PC-9 (cell line): ENCODE measurements at regions not wholly inside any gene's neighbourhood (a gene's known extent, or its start where the extent isn't known, plus 50 kb on each side); places are given as distances from the start of the nearest gene placed in this dataset.

Experiments used
- BruUV-seq: library from RNA; stranded (reverse); fragments of 400-500 nt; replicated peaks from 2 replicates; lab custom pipeline; 2021; lab: Mats Ljungman, UMichigan
- CTCF ChIA-PET: fragments of 300-600 bp; sonication (Branson Sonifier 250); formaldehyde crosslinking; loops from one replicate; lab custom pipeline; 2022; ENCODE audit warnings: antibody characterized with exemption; lab: Charles Lee
- POLR2A ChIA-PET: fragments of 300-600 bp; sonication (Branson Sonifier 250); formaldehyde crosslinking; loops from one replicate; lab custom pipeline; 2022; ENCODE audit warnings: antibody characterized with exemption; ENCODE audit not compliant: unreplicated experiment; lab: Charles Lee
- DNase-seq, 2 experiments: peaks; one replicate each; pipeline versions ENCODE4 v3.0.0 to v3.0.0-alpha.2; 2015 to 2022; ENCODE audit warnings: mixed read lengths in 1 of 2
- H2AFZ ChIP-seq: fragments of 200-600 bp; sonication (generic); 2 replicates; pipeline ENCODE4 v1.8.1; 2017; ENCODE audit warnings: antibody characterized with exemption
- H3F3A ChIP-seq: fragments of 200-600 bp; sonication (generic); 2 replicates; pipeline ENCODE4 v1.8.1; 2017; ENCODE audit warnings: antibody characterized with exemption, mild to moderate bottlenecking, low read depth; ENCODE audit not compliant: insufficient read depth
- H3K27ac ChIP-seq: fragments of 200-600 bp; sonication (generic); 2 replicates; pipeline ENCODE4 v1.6.1; 2016; ENCODE audit warnings: mixed run types
- H3K27me3 ChIP-seq: fragments of 200-600 bp; sonication (generic); 2 replicates; pipeline ENCODE4 v1.6.1; 2016; ENCODE audit warnings: low read depth, mixed run types; ENCODE audit not compliant: insufficient read depth
- H3K36me3 ChIP-seq: fragments of 200-600 bp; sonication (generic); 2 replicates; pipeline ENCODE4 v1.6.1; 2016; ENCODE audit warnings: low read depth, mixed run types
- H3K4me1 ChIP-seq: fragments of 200-600 bp; sonication (generic); replicated peaks from 2 replicates; pipeline ENCODE4 v1.6.1; 2016; ENCODE audit warnings: mixed run types; ENCODE audit not compliant: insufficient read depth
- H3K4me2 ChIP-seq: fragments of 200-600 bp; sonication (generic); 2 replicates; pipeline ENCODE4 v1.6.1; 2017; ENCODE audit warnings: mixed run types
- H3K4me3 ChIP-seq: fragments of 200-600 bp; sonication (generic); 2 replicates; pipeline ENCODE4 v1.6.1; 2016; ENCODE audit warnings: mixed run types
- H3K79me2 ChIP-seq: fragments of 200-600 bp; sonication (generic); 2 replicates; pipeline ENCODE4 v1.6.1; 2017; ENCODE audit warnings: low read depth, mixed run types
- H3K9me2 ChIP-seq: fragments of 200-600 bp; sonication (generic); 2 replicates; pipeline ENCODE4 v1.8.1; 2017; ENCODE audit warnings: mild to moderate bottlenecking; ENCODE audit not compliant: insufficient read depth
- H3K9me3 ChIP-seq: fragments of 200-600 bp; sonication (generic); 2 replicates; pipeline ENCODE4 v1.8.1; 2016; ENCODE audit warnings: low read depth; ENCODE audit not compliant: insufficient read depth
- H4K20me1 ChIP-seq: fragments of 200-600 bp; sonication (generic); 2 replicates; pipeline ENCODE4 v1.8.1; 2017; ENCODE audit not compliant: insufficient read depth
- EZH2 ChIP-seq: fragments of 200-600 bp; sonication (generic); IDR thresholded peaks from 2 replicates; pipeline ENCODE4 v1.8.0; 2017; ENCODE audit warnings: antibody characterized with exemption, low read depth
- intact Hi-C: fragments of 100-400 bp; cut with micrococcal nuclease; formaldehyde crosslinking; loops from one replicate; pipeline ENCODE4 v1.10.0; 2022; ENCODE audit not compliant: unreplicated experiment
- TF ChIP-seq, protein P1 (sequence below): fragments of 200-600 bp; sonication (generic); conservative IDR thresholded peaks from 2 replicates; pipeline ENCODE4 v1.6.1; 2017; ENCODE audit warnings: mixed run types, antibody characterized with exemption, mild to moderate bottlenecking, moderate library complexity

GRCh38 chr6:47105469-47106178, 63.5 kb upstream of the ADGRF1 start:
- Histone ChIP-seq H3K27ac (peak overlapping the region; percentile 96), H3F3A (peaks cover 69% of the 10 kb centered on the region), H3K4me1 (peaks cover 86% of the 10 kb centered on the region), H3K9me2 (no peaks in the 10 kb centered on the region), H2AFZ (no peak overlapping the region), H4K20me1 (no peaks in the 10 kb centered on the region), H3K36me3 (no peaks in the 10 kb centered on the region), H3K4me2 (peak overlapping the region; percentile 69), H3K27me3 (no peaks in the 10 kb centered on the region), H3K9me3 (no peaks in the 10 kb centered on the region), H3K79me2 (peaks cover 8% of the 10 kb centered on the region; the same call in 1 of the 2 replicates), H3K4me3 (no peak overlapping the region; the same call in 1 of the 2 replicates)
- BruUV-seq, result no TSS peak
- no peak for DNase-seq
- ChIA-PET POLR2A (interaction anchor here (0.5 to 0.9 kb wide), 5 partner anchors 63 to 1799 kb away, joined by 3 to 10 read pairs (median 4); no protein-coding TSS in a partner anchor), CTCF (no interaction called here)
- intact Hi-C loops, result loop anchor here (1.0 to 2.0 kb wide), 2 partner anchors 59 to 63 kb away; no protein-coding TSS in a partner anchor
- TF ChIP-seq, protein P1, sequence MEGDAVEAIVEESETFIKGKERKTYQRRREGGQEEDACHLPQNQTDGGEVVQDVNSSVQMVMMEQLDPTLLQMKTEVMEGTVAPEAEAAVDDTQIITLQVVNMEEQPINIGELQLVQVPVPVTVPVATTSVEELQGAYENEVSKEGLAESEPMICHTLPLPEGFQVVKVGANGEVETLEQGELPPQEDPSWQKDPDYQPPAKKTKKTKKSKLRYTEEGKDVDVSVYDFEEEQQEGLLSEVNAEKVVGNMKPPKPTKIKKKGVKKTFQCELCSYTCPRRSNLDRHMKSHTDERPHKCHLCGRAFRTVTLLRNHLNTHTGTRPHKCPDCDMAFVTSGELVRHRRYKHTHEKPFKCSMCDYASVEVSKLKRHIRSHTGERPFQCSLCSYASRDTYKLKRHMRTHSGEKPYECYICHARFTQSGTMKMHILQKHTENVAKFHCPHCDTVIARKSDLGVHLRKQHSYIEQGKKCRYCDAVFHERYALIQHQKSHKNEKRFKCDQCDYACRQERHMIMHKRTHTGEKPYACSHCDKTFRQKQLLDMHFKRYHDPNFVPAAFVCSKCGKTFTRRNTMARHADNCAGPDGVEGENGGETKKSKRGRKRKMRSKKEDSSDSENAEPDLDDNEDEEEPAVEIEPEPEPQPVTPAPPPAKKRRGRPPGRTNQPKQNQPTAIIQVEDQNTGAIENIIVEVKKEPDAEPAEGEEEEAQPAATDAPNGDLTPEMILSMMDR, result no peak
- no peak for TF ChIP-seq EZH2

GRCh38 chr6:47103931-47104330, 61.8 kb upstream of the ADGRF1 start:
- Histone ChIP-seq H3K4me1 (peaks cover 69% of the 10 kb centered on the region), H3K9me2 (no peaks in the 10 kb centered on the region), H4K20me1 (no peaks in the 10 kb centered on the region), H3F3A (peaks cover 58% of the 10 kb centered on the region), H3K9me3 (no peaks in the 10 kb centered on the region), H2AFZ (no peak overlapping the region), H3K4me2 (peak overlapping the region; percentile 69), H3K79me2 (peaks cover 8% of the 10 kb centered on the region; the same call in 1 of the 2 replicates), H3K27ac (peak overlapping the region; percentile 96), H3K36me3 (no peaks in the 10 kb centered on the region), H3K4me3 (peak overlapping the region; percentile 22; the same call in 1 of the 2 replicates), H3K27me3 (no peaks in the 10 kb centered on the region)
- ChIA-PET CTCF (interaction anchor here (0.6 kb wide), 2 partner anchors 23 to 50 kb away, joined by 6 to 19 read pairs; no protein-coding TSS in a partner anchor), POLR2A (interaction anchor here (0.5 to 0.6 kb wide), 6 partner anchors 12 to 373 kb away, joined by 3 to 26 read pairs (median 4); partner anchors contain the start of gene CD2AP)
- TF ChIP-seq, protein P1, result no peak
- no peak for TF ChIP-seq EZH2
- no TSS peak for BruUV-seq
- intact Hi-C loops, result no loop called here
- peak; percentile 46 to 91 for DNase-seq

GRCh38 chr6:47102331-47102730, 60.2 kb upstream of the ADGRF1 start:
- BruUV-seq, result no TSS peak
- H3K4me3 ChIP-seq, result no peak overlapping the region
- H3K27me3 ChIP-seq, result no peaks in the 10 kb centered on the region
- ChIA-PET CTCF (no interaction called here), POLR2A (interaction anchor here (0.7 kb wide), 1 partner anchor 232 kb away, joined by 5 read pairs; no protein-coding TSS in a partner anchor)
- no peaks in the 10 kb centered on the region for H3K9me2 ChIP-seq
- TF ChIP-seq, protein P1, result no peak
- TF ChIP-seq EZH2, result no peak
- peak overlapping the region; percentile 11; the same call in 1 of the 2 replicates for H3K4me2 ChIP-seq
- intact Hi-C loops, result no loop called here
- peaks cover 8% of the 10 kb centered on the region; the same call in 1 of the 2 replicates for H3K79me2 ChIP-seq
- H3K9me3 ChIP-seq, result no peaks in the 10 kb centered on the region
- H2AFZ ChIP-seq, result no peak overlapping the region
- peak in 1 of 2 experiments; percentile 48 for DNase-seq
- peak overlapping the region; percentile 96 for H3K27ac ChIP-seq
- H4K20me1 ChIP-seq, result no peaks in the 10 kb centered on the region
- peaks cover 68% of the 10 kb centered on the region for H3K4me1 ChIP-seq
- peaks cover 42% of the 10 kb centered on the region for H3F3A ChIP-seq
- no peaks in the 10 kb centered on the region for H3K36me3 ChIP-seq
